HCT116 (cell line): ENCODE measurements at regions not wholly inside any gene's neighbourhood (a gene's known extent, or its start where the extent isn't known, plus 50 kb on each side); places are given as distances from the start of the nearest gene placed in this dataset.

Experiments used
- ATAC-seq: fragments of 200-7000 bp; cut with Tn5 transposase; 2 replicates; pipeline ENCODE4 v1.9.1; 2020; ENCODE audit warnings: mild to moderate bottlenecking, moderate library complexity
- BruUV-seq: library from RNA; stranded (reverse); fragments of 400-500 nt; replicated peaks from 2 replicates; lab custom pipeline; 2021; lab: Mats Ljungman, UMichigan
- CTCF ChIA-PET: fragments of 300-600 bp; sonication (Branson Sonifier 250); formaldehyde crosslinking; loops from one replicate; lab custom pipeline; 2021; ENCODE audit warnings: antibody characterized with exemption; lab: Charles Lee
- POLR2A ChIA-PET: fragments of 300-600, 350-600 bp; sonication (Branson Sonifier 250); formaldehyde crosslinking; loops from one replicate; lab custom pipeline; 2021; ENCODE audit warnings: antibody characterized with exemption; lab: Charles Lee
- RAD21 ChIA-PET, 2 experiments: fragments of 300-600 bp; sonication (Branson Sonifier 250); formaldehyde crosslinking; loops; one replicate each; lab custom pipeline; 2023; ENCODE audit warnings: low total read pairs in 2 of 2; ENCODE audit not compliant: uncharacterized antibody in 2 of 2, unreplicated experiment in 2 of 2, low non-redundant PET in 1 of 2; lab: Charles Lee
- DNase-seq: peaks from one replicate; pipeline ENCODE4 v3.0.0-alpha.2; 2010; ENCODE audit warnings: low read depth, low spot score
- H2AFZ ChIP-seq: fragments of 200-600 bp; shearing (Covaris generic), sonication (generic); 2 replicates; pipeline ENCODE4 v1.6.1; 2017; ENCODE audit warnings: low read depth, mixed run types, mixed read lengths, antibody characterized with exemption, low read length; ENCODE audit not compliant: poor library complexity, severe bottlenecking
- H3K27ac ChIP-seq: 2 replicates; pipeline ENCODE4 v1.5.1; 2012; ENCODE audit warnings: low read depth, low read length
- H3K27me3 ChIP-seq: fragments of 200-600 bp; sonication (generic); 2 replicates; pipeline ENCODE4 v1.6.1; 2016; ENCODE audit warnings: mixed run types, low read length, mixed read lengths; ENCODE audit not compliant: insufficient read depth
- H3K36me3 ChIP-seq, 2 experiments: fragments of 200-500 bp in 1 of 2; fragments of 200-600 bp in 1 of 2; sonication (Bioruptor generic) in 1 of 2; sonication (generic) in 1 of 2; 2 replicates each; pipeline versions ENCODE4 v1.5.1 to v1.6.1; 2014 to 2016; ENCODE audit warnings: low read length in 2 of 2, inconsistent platforms in 1 of 2, mixed read lengths in 1 of 2, mixed run types in 1 of 2; ENCODE audit not compliant: insufficient read depth in 2 of 2, control insufficient read depth in 1 of 2
- H3K4me1 ChIP-seq, 2 experiments: fragments of 200-600 bp in 1 of 2; sonication (generic) in 1 of 2; 2 replicates each; pipeline versions ENCODE4 v1.5.1 to v1.6.1; 2012 to 2017; ENCODE audit warnings: low read length in 2 of 2, inconsistent platforms in 1 of 2, mild to moderate bottlenecking in 1 of 2, mixed read lengths in 1 of 2, mixed run types in 1 of 2, moderate library complexity in 1 of 2; ENCODE audit not compliant: insufficient read depth in 2 of 2, control insufficient read depth in 1 of 2
- H3K4me2 ChIP-seq: fragments of 200-600 bp; sonication (generic); 2 replicates; pipeline ENCODE4 v1.6.1; 2017; ENCODE audit warnings: mixed run types, low read length, mixed read lengths
- H3K4me3 ChIP-seq, 2 experiments: fragments of 200-600 bp in 1 of 2; sonication (generic) in 1 of 2; replicated peaks in 1 of 2; 2 replicates each; pipeline ENCODE4 v1.5.1; 2011 to 2016; ENCODE audit warnings: low read length in 2 of 2, control low read depth in 1 of 2, low read depth in 1 of 2, mild to moderate bottlenecking in 1 of 2, mixed read lengths in 1 of 2, mixed run types in 1 of 2
- H3K79me2 ChIP-seq: fragments of 200-600 bp; sonication (generic); 2 replicates; pipeline ENCODE4 v1.6.1; 2017; ENCODE audit warnings: mild to moderate bottlenecking, mixed run types, low read length, moderate library complexity, mixed read lengths; ENCODE audit not compliant: insufficient read depth
- H3K9ac ChIP-seq: fragments of 200-600 bp; sonication (generic); 2 replicates; pipeline ENCODE4 v1.6.1; 2016; ENCODE audit warnings: low read length, mixed read lengths
- H3K9me2 ChIP-seq: fragments of 200-600 bp; sonication (generic), shearing (Covaris generic); 2 replicates; pipeline ENCODE4 v1.6.1; 2017; ENCODE audit warnings: mixed run types, mild to moderate bottlenecking, moderate library complexity; ENCODE audit not compliant: insufficient read depth
- H3K9me3 ChIP-seq, 2 experiments: fragments of 200-500 bp in 1 of 2; fragments of 200-600 bp in 1 of 2; sonication (Bioruptor generic) in 1 of 2; sonication (generic) in 1 of 2; 2 replicates each; pipeline ENCODE4 v1.6.1; 2014 to 2017; ENCODE audit warnings: low read length in 2 of 2, mixed read lengths in 2 of 2, inconsistent platforms in 1 of 2, low read depth in 1 of 2, mild to moderate bottlenecking in 1 of 2, mixed run types in 1 of 2, moderate library complexity in 1 of 2; ENCODE audit not compliant: control insufficient read depth in 1 of 2, insufficient read depth in 1 of 2
- H4K20me1 ChIP-seq: fragments of 200-600 bp; sonication (generic), shearing (Covaris generic); 2 replicates; pipeline ENCODE4 v1.6.1; 2017; ENCODE audit warnings: mixed run types, mild to moderate bottlenecking, moderate library complexity; ENCODE audit not compliant: insufficient read depth
- ATF3 ChIP-seq: IDR thresholded peaks from 2 replicates; pipeline ENCODE4 v1.6.1; 2012
- CBX3 ChIP-seq: IDR thresholded peaks from 2 replicates; pipeline ENCODE4 v1.6.1; 2012; ENCODE audit warnings: low read depth
- CTCF ChIP-seq, 3 experiments: fragments of 200-600 bp in 1 of 3; sonication (generic) in 1 of 3; IDR thresholded peaks in 2 of 3; conservative IDR thresholded peaks in 1 of 3; 2 replicates each; pipeline ENCODE4 v1.5.1; 2012 to 2017; ENCODE audit warnings: low read depth in 2 of 3, low read length in 2 of 3, antibody characterized with exemption in 1 of 3, borderline replicate concordance in 1 of 3, control low read depth in 1 of 3, mild to moderate bottlenecking in 1 of 3, mixed read lengths in 1 of 3, mixed run types in 1 of 3, moderate library complexity in 1 of 3; ENCODE audit not compliant: insufficient read depth in 1 of 3
- EGR1 ChIP-seq: IDR thresholded peaks from 2 replicates; pipeline ENCODE4 v1.6.1; 2012; ENCODE audit warnings: low read depth
- ELF1 ChIP-seq: IDR thresholded peaks from 2 replicates; pipeline ENCODE4 v1.6.1; 2012; ENCODE audit warnings: low read depth, borderline replicate concordance
- EZH2phosphoT487 ChIP-seq: fragments of 200-600 bp; IDR thresholded peaks from 2 replicates; pipeline ENCODE4 v1.6.1; 2018; ENCODE audit warnings: antibody characterized with exemption, borderline replicate concordance
- FOSL1 ChIP-seq: IDR thresholded peaks from 2 replicates; pipeline ENCODE4 v1.6.1; 2012; ENCODE audit warnings: low read depth
- JUND ChIP-seq: IDR thresholded peaks from 2 replicates; pipeline ENCODE4 v1.6.1; 2012
- POLR2A ChIP-seq: IDR thresholded peaks from 2 replicates; pipeline ENCODE4 v1.7.0; 2011; ENCODE audit warnings: borderline replicate concordance; ENCODE audit not compliant: insufficient read depth, insufficient read length; ENCODE audit errors: extremely low read depth
- RAD21 ChIP-seq: IDR thresholded peaks from 2 replicates; pipeline ENCODE4 v1.6.1; 2012; ENCODE audit warnings: low read depth, mild to moderate bottlenecking
- SIN3A ChIP-seq: IDR thresholded peaks from 2 replicates; pipeline ENCODE4 v1.6.1; 2012; ENCODE audit warnings: low read depth
- SP1 ChIP-seq: IDR thresholded peaks from 2 replicates; pipeline ENCODE4 v1.6.1; 2012; ENCODE audit warnings: low read depth
- SRF ChIP-seq: IDR thresholded peaks from 2 replicates; pipeline ENCODE4 v1.6.1; 2012; ENCODE audit warnings: low read depth
- YY1 ChIP-seq: IDR thresholded peaks from 2 replicates; pipeline ENCODE4 v1.6.1; 2011; ENCODE audit warnings: low read length, low read depth, moderate library complexity, mild to moderate bottlenecking; ENCODE audit not compliant: insufficient replicate concordance; ENCODE audit errors: extremely low read depth
- ZBTB33 ChIP-seq: IDR thresholded peaks from 2 replicates; pipeline ENCODE4 v1.6.1; 2011; ENCODE audit warnings: mild to moderate bottlenecking, low read length, moderate library complexity; ENCODE audit not compliant: insufficient replicate concordance; ENCODE audit errors: extremely low read depth
- ZFX ChIP-seq: fragments of 450-650 bp; IDR thresholded peaks from 2 replicates; pipeline ENCODE4 v1.6.1; 2017
- ZNF274 ChIP-seq: fragments of 200-500 bp; sonication (Bioruptor generic); IDR thresholded peaks from 2 replicates; pipeline ENCODE4 v1.6.1; 2014; ENCODE audit warnings: mild to moderate bottlenecking, low read depth, low read length, inconsistent platforms
- intact Hi-C: fragments of 100-400 bp; cut with micrococcal nuclease; formaldehyde crosslinking; loops from 2 replicates; pipeline ENCODE4 v1.10.0; 2022

GRCh38 chr5:50547303-50547702, 106.2 kb upstream of the EMB start:
- H3K9me2 ChIP-seq: no peaks in the 10 kb centered on the region
- ChIA-PET CTCF (no interaction called here), RAD21 (no interaction called here), POLR2A (no interaction called here)
- BruUV-seq: no TSS peak
- TF ChIP-seq CTCF (IDR thresholded peaks at IDR 0.05 in 2 of 3, conservative IDR thresholded peaks at IDR 0.05 in 1 of 3; ENCODE audit: borderline replicate concordance in 1 of 3, insufficient read depth in 1 of 3, low read depth in 2 of 3, low read length in 2 of 3): no peak
- TF ChIP-seq ZFX: no peak
- TF ChIP-seq ZNF274: no peak
- TF ChIP-seq POLR2A: no peak
- no peak for TF ChIP-seq EGR1
- no peak for TF ChIP-seq SRF
- no peak for TF ChIP-seq RAD21
- no peak for DNase-seq
- no peak overlapping the region for H3K27ac ChIP-seq
- H3K9me3 ChIP-seq: no peaks in the 10 kb centered on the region
- H3K9ac ChIP-seq: no peak overlapping the region
- no peaks in the 10 kb centered on the region for H3K36me3 ChIP-seq
- no peaks in the 10 kb centered on the region for H4K20me1 ChIP-seq
- H3K4me2 ChIP-seq: no peak overlapping the region
- no peaks in the 10 kb centered on the region for H3K79me2 ChIP-seq
- no peaks in the 10 kb centered on the region for H3K27me3 ChIP-seq
- no peaks in the 10 kb centered on the region for H3K4me1 ChIP-seq
- H2AFZ ChIP-seq: no peak overlapping the region
- no peak overlapping the region for H3K4me3 ChIP-seq
- intact Hi-C loops: no loop called here
- ATAC-seq: no peak

GRCh38 chr5:50550267-50550666, 109.2 kb upstream of the EMB start:
- no TSS peak for BruUV-seq
- Histone ChIP-seq H4K20me1 (no peaks in the 10 kb centered on the region), H3K9me2 (no peaks in the 10 kb centered on the region), H3K79me2 (no peaks in the 10 kb centered on the region), H3K4me1 (no peaks in the 10 kb centered on the region), H2AFZ (no peak overlapping the region), H3K27me3 (no peaks in the 10 kb centered on the region), H3K4me3 (no peak overlapping the region), H3K36me3 (no peaks in the 10 kb centered on the region), H3K27ac (no peak overlapping the region), H3K9ac (no peak overlapping the region), H3K9me3 (no peaks in the 10 kb centered on the region), H3K4me2 (no peak overlapping the region)
- CTCF ChIA-PET: no interaction called here
- intact Hi-C loops: no loop called here
- POLR2A ChIA-PET: no interaction called here
- RAD21 ChIA-PET: no interaction called here
- ATAC-seq (no peak), DNase-seq (no peak)
- TF ChIP-seq ZFX (no peak), ATF3 (no peak), ZBTB33 (no peak), ZNF274 (no peak), EZH2phosphoT487 (no peak), YY1 (no peak), SP1 (no peak), FOSL1 (no peak), JUND (no peak), ELF1 (no peak), SIN3A (no peak), CBX3 (no peak)
